ENCODE measurements at regions not wholly inside any gene's neighbourhood (a gene's known extent, or its start where the extent isn't known, plus 50 kb on each side); places are given as distances from the start of the nearest gene placed in this dataset.
"Not testable (repeated sequence)": the region's sequence is repeated elsewhere in the genome, so short reads cannot be mapped to it uniquely, and the experiment has no call there.

DNA sequence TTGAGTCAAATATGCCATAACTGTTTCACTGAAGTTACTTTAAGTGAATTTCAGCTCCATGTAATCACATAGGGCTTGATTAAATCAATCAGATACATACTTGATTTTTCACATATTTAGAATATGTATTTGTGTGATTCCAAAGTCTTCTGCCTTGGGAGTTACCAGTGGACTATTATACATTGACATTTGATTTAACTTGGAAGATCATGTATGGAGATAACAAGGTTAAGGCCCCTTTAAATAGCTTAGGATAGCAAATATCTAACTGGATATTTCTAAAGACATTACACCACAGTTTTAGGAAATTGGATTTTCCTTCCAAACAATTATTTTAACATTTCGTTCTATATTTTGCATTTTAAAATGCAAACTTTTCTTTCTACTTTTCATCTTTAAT is 405.0 kb downstream of the RAP2B start:
- no peak for DNase-seq

GRCh38 chr3:153567556-153567955 is 405.5 kb downstream of the RAP2B start:
- no peak for DNase-seq

- DNase-seq = not testable (repeated sequence)
Observed at GRCh38 chr3:153570481-153570880, 408.5 kb downstream of the RAP2B start.

DNA sequence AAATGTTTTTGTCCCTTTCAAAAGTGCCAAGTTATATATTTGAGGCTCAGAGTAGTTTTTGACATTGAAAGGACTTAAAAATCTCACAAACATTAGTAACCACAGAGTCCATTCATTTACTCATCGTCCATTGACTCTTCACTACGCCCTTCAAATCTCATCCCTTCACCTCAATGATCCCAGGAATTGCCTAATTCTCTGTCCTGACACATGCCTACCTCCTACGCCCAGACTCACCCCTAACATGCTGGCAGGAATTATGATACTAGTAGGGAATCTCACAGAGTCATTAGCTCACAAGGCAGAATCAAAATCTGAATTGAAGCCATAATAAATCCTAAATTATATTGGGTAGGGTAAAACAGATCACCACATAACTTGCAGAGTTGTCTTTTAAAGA is 410.1 kb downstream of the RAP2B start:
- no peak for DNase-seq

- DNase-seq = no peak
Observed at GRCh38 chr3:153572654-153573053, 410.6 kb downstream of the RAP2B start.

DNA sequence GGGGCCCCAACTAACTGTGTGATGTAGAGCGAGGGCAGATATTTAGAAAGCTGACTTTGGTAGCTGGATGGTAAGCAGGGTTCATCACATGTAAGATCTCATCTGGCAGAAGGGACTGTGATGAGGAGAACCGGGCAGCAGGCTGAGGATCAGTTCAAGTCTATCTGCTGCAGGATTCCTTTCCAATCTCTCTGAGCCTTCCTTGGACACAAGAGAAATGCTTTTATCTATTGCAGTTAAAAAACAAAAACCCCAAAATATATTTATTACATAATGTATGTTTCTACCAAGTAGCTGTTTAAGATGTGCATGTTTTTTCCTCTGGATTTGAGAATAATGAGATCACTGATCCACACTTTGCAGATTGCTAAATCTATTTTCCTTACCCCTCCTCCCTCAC is 411.5 kb downstream of the RAP2B start:
- no peak for DNase-seq

DNA sequence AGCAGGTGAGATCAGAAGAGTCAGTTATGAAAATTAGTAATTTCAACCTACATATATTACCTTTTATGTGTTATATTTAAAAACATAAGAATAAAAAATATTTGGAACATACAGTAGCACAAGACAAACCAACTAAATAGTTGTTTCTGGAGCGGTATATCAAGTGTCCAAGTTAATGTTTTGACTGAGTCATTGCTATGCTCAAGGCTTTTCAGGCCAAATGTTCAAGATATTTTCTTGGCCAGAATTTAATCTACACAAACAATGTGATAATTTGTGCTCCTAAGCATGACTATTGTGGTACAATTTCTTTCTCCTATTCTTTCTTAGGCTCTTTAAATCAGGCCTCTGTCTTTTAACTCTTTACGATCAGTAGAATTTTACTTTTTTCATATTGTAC is 412.4 kb downstream of the RAP2B start:
- DNase-seq = no peak

DNA sequence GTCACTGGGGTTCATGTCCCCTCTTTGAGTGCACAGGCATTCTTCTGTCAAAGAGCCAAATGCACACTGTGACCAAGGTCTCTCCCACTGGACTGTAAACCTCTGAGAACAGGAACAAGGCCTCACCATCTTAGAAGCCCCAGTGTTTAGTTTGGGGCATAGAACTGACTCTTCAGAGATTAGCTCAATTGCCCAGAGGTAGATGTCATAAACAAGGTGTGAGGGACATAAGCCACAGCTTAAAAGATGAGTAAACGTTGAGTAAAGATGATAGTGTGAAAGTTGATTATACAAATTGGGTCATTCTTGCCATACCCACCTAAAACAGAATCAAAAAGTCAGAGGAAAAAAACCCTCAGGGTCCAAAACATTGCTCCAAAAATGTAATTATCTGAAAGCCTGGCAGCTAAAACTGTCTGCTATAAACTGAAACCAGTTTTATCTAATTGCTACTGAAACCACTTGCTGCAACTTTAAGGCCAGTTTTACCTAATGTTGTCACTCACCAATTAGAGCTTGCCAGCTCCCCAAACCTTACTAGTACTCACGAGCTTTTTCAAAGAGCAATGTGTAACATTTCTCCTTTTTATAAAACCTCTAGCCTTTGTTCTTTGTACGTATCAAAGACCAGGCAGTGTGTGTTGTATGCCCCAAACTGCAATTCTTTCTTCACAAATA is 415.2 kb downstream of the RAP2B start:
- no peak for DNase-seq

DNA sequence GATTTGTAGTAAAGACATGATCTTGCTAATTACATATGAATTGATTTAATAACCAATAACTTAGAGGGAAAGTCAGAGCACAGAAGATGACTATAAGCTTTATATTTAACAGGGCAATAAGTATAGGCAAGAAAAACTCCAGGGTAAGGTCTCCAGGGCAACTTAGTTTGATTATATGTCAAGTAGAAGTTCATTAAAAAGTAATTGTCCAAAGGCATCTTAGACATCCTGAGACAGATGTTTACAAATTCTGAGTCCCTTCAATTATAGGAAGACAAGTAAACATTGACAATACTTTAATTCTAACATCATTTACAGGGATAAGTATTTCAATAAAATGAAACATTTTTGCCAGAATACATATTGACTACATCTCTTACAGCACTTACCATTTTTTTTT is 416.0 kb downstream of the RAP2B start:
- no peak for DNase-seq

DNA sequence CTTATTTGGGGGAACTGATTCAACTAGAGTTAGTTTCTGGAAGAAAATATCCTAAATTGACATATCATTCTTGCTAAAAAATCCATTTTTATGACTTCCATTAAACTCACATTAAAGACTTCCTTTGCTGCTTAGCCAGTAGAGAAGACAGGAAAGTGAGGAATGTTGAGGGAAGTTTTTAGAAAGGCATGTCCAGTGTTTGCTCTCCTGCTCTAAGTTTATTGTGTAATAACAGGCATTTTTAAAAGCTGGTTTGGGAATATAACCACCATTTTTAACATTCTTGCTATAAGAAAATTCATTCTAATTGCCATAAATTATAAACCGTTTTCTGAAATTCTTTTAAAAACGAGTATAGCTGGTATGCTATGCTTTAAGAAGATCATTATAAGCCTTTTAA is 428.0 kb downstream of the RAP2B start:
- no peak for DNase-seq

DNA sequence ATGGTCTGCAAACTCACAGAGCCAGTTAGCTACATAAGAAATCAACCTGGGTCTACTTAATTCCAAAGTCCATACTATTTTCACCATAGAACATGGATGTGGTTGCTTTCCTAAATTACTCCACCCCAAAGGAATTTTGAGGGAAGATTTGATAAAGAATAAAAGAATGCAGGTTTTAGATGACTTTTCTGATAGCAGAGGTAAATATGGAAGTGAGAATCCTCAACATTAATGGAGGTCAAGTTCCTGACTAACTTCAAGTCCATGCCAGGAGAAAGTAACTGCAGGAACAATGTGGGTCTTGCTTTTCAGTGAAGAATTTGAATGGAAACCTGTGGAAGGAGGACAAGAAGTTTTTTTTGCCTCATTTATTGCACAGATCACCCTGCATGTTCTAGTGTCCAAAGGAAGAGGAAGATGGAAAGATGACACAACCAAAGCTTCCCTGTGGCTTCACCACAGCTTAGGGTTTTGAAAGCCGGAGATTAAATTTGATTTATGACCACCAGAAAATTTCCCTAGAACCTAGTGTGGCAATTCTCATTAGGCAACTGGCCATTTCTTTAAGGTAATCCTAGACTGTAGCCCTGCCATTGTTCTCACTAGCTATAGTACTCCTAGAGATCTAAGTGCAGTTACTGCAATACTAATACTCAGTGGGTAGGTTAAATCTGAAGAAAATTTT is 429.7 kb downstream of the RAP2B start:
- DNase-seq = peak; percentile 96

- peak; percentile 8 for DNase-seq
Observed at GRCh38 chr3:153595186-153595815, 433.3 kb downstream of the RAP2B start.

- DNase-seq = no peak
Observed at GRCh38 chr3:153596401-153596800, 434.4 kb downstream of the RAP2B start.

DNA sequence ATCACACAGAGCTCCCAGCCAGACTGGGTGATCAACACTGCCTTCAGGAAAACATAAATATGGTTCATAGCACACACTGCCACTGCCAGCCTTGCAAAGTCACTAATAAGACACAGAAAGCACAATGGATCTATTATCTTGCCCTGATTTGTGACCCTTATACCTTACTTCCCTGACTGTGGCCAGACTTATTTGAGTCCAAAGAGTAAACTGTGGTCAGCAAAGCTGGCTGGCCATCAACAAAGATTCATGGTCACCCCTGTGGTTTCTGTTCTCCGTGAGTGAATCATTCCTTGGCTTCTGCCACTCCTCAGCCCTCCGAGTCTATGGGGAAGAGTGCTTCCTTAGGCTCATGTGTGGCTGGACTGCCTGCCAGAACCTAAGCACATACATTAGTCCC is 437.7 kb downstream of the RAP2B start:
- peak; percentile 29 for DNase-seq

DNA sequence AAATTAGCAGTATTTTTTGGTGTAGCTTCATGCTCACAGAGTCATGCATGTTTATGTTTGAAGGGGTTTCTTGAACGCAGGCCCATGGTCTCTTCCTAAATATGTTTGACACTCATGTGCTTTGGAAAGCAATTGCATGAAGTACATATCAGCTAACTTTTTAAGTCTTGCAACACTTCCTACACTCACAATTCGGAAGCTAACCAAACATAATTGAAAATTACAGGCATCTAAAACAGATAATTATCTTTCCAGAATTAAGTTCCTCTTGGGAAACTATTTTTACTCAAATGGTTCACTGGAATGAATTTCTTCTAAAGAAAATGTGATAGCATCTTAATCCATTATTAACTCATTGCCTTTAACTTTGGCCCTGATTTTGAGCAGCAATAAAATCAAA is 438.9 kb downstream of the RAP2B start:
- DNase-seq = no peak

GRCh38 chr3:153601374-153601853 is 439.4 kb downstream of the RAP2B start:
- no peak for DNase-seq

DNA sequence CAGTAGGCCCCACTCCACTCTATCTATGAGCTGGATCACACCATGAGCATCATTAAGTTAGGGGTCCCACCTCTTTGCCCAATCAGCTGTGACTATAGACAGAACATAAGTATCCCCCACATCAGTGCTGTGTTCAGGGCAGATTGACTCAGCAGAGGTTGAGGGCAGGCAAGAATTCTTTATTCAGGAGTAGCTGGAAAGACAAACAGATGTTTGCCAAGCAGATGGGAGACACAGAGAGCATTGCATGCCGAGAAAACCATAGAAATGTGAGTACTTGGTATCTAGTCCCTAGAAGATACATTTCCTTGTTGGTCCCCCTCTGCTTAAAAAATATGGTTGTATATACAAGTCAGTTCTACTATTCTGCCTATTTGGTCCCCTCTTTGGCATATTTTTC is 440.8 kb downstream of the RAP2B start:
- no peak for DNase-seq

DNA sequence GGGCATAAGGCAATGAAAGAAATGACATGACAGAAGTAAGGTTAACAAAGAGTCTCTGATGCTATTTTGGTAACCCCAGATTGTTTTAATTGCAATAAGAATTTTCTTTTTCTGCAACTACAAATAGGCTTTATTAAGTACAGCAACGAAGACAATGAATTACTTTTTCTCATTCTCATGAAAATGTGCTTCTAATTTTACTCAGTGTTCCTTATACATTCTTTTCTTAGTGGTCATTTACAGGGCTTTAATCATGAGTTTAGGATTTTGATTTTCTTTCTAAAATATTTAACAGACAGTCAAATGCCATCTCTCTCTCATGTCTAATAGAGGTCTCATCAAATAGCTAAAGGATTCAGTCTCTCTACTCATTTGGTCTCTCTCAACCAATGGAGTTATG is 452.1 kb downstream of the RAP2B start:
- no peak for DNase-seq

DNA sequence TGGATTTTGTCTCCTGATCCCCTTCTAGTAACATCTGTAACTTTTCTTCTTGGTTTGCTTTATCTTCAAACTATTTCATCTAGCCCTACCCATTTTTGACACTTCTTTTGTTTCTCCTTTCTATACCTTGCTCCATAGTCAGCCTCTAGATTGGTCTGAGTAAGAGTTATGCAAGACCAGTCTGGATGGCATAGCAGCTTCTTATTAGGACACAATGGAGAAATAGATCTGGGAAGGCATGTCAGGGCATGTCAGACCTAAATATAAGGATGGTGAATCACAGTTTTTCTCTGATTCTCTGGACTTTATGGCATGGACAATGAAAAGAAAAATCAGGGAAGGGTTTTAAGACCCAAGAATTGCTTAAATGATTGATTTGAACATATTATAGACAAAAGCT is 452.5 kb downstream of the RAP2B start:
- peak; percentile 69 for DNase-seq

- DNase-seq = no peak
Observed at GRCh38 chr3:153615863-153616262, 453.8 kb downstream of the RAP2B start.

GRCh38 chr3:153617463-153617862 is 455.4 kb downstream of the RAP2B start:
- DNase-seq = no peak

- DNase-seq = no peak
Observed at GRCh38 chr3:153618176-153618575, 456.1 kb downstream of the RAP2B start.

DNA sequence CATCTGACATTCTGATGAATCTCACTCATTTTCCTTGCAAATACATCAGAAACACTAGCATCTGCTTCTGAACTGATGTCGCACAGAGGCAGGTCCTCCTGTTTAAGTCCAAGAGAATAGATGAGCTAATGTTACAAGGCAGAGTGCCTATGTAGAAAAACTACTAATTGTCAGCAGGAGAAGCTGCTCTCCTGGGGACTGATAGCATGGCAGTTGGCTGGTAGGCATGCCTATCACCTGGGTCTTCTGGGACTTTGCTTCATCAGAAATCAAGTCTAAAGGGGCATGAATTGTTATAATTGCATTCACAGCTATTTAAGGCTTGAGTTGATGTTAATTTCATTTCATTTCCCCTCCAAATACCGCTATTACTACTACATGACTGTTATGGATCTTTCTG is 457.2 kb downstream of the RAP2B start:
- no peak for DNase-seq

GRCh38 chr3:153621953-153622352 is 459.9 kb downstream of the RAP2B start:
- peak; percentile 75 for DNase-seq
